GM12878 (cell line): ENCODE measurements at regions not wholly inside any gene's neighbourhood (a gene's known extent, or its start where the extent isn't known, plus 50 kb on each side); places are given as distances from the start of the nearest gene placed in this dataset.

ENCODE experiments used
- E2F4 ChIP-seq: IDR thresholded peaks from 2 replicates; pipeline ENCODE4 v1.6.1; 2012; ENCODE audit warnings: low read depth, low read length, improper control_type of control experiment
- HDGF ChIP-seq: fragments of 450-650 bp; IDR thresholded peaks from 2 replicates; pipeline ENCODE4 v1.6.1; 2016; ENCODE audit warnings: antibody characterized with exemption

GRCh38 chr10:129024046-129024445 lies 443.0 kb upstream of the MGMT start:
- TF ChIP-seq HDGF (no peak), E2F4 (no peak)
